OCI-LY3 (cell line): ENCODE measurements at regions not wholly inside any gene's neighbourhood (a gene's known extent, or its start where the extent isn't known, plus 50 kb on each side); places are given as distances from the start of the nearest gene placed in this dataset.

Source experiments
- H2AFZ ChIP-seq: fragments of 200-600, 300-600 bp; shearing (Covaris generic); 2 replicates; pipeline ENCODE4 v1.6.0; 2014; ENCODE audit warnings: antibody characterized with exemption, low read depth, low read length
- H3K27ac ChIP-seq: fragments of 200-600, 300-600 bp; sonication (generic); 2 replicates; pipeline ENCODE4 v1.5.1; 2014; ENCODE audit warnings: mild to moderate bottlenecking, low read length, moderate library complexity, mixed read lengths
- H3K27me3 ChIP-seq: fragments of 200-600, 300-600 bp; sonication (generic); 2 replicates; pipeline ENCODE4 v1.6.1; 2014; ENCODE audit warnings: low read depth, low read length, mixed read lengths
- H3K36me3 ChIP-seq: fragments of 200-600, 300-600 bp; sonication (generic); replicated peaks from 2 replicates; pipeline ENCODE3; 2014; ENCODE audit warnings: low read depth, low read length, mixed read lengths
- H3K4me1 ChIP-seq: fragments of 300-600, 200-600 bp; sonication (generic); 2 replicates; pipeline ENCODE4 v1.6.1; 2014; ENCODE audit warnings: low read length, mixed read lengths
- H3K4me2 ChIP-seq: fragments of 200-600, 300-600 bp; sonication (generic); 2 replicates; pipeline ENCODE4 v1.6.1; 2014; ENCODE audit warnings: low read length, mixed read lengths
- H3K4me3 ChIP-seq: fragments of 300-600, 200-600 bp; sonication (generic); 2 replicates; pipeline ENCODE4 v1.5.1; 2014; ENCODE audit warnings: antibody characterized with exemption, mild to moderate bottlenecking, low read length, moderate library complexity
- H3K79me2 ChIP-seq: fragments of 300-600, 200-600 bp; shearing (Covaris generic); 2 replicates; pipeline ENCODE4 v1.6.1; 2014; ENCODE audit warnings: mild to moderate bottlenecking, low read length, mixed read lengths
- H3K9ac ChIP-seq: fragments of 300-600, 200-600 bp; shearing (Covaris generic); 2 replicates; pipeline ENCODE4 v1.6.0; 2014; ENCODE audit warnings: mild to moderate bottlenecking, low read length, moderate library complexity
- H3K9me3 ChIP-seq: fragments of 200-600, 300-600 bp; shearing (Covaris generic); 2 replicates; pipeline ENCODE4 v1.6.1; 2014; ENCODE audit warnings: low read length, mixed read lengths; ENCODE audit not compliant: insufficient read depth
- H4K20me1 ChIP-seq: fragments of 200-600, 300-600 bp; sonication (generic); 2 replicates; pipeline ENCODE4 v1.6.1; 2016; ENCODE audit warnings: low read length, mixed read lengths; ENCODE audit not compliant: insufficient read depth
- CTCF ChIP-seq: fragments of 200-600, 300-600 bp; sonication (generic); IDR thresholded peaks from 2 replicates; pipeline ENCODE4 v1.5.1; 2014; ENCODE audit warnings: antibody characterized with exemption, low read length, low read depth
- EZH2phosphoT487 ChIP-seq: fragments of 200-600 bp; shearing (Covaris generic); IDR thresholded peaks from 2 replicates; pipeline ENCODE4 v1.6.1; 2018; ENCODE audit warnings: antibody characterized with exemption, mixed run types, low read depth

- no peaks in the 10 kb centered on the region for H3K36me3 ChIP-seq
- H3K27ac ChIP-seq, result no peak overlapping the region
- TF ChIP-seq CTCF, result no peak
- TF ChIP-seq EZH2phosphoT487, result no peak
- no peaks in the 10 kb centered on the region for H3K79me2 ChIP-seq
- no peak overlapping the region for H3K4me2 ChIP-seq
- H4K20me1 ChIP-seq, result no peaks in the 10 kb centered on the region
- peaks cover 8% of the 10 kb centered on the region; the same call in 1 of the 2 replicates for H3K27me3 ChIP-seq
- H3K4me1 ChIP-seq, result no peaks in the 10 kb centered on the region
- H2AFZ ChIP-seq, result no peak overlapping the region
- no peak overlapping the region for H3K4me3 ChIP-seq
- H3K9ac ChIP-seq, result no peak overlapping the region
- no peaks in the 10 kb centered on the region for H3K9me3 ChIP-seq
These were observed 189.0 kb upstream of the TMC3 start for GRCh38 chr15:81562986-81563385.

- Histone ChIP-seq H3K36me3 (no peaks in the 10 kb centered on the region), H3K9me3 (no peaks in the 10 kb centered on the region), H3K4me3 (no peak overlapping the region), H3K9ac (no peak overlapping the region), H3K27ac (no peak overlapping the region), H4K20me1 (no peaks in the 10 kb centered on the region), H3K4me2 (no peak overlapping the region), H3K79me2 (no peaks in the 10 kb centered on the region), H2AFZ (no peak overlapping the region), H3K4me1 (no peaks in the 10 kb centered on the region), H3K27me3 (peaks cover 15% of the 10 kb centered on the region)
- no peak for TF ChIP-seq CTCF
- TF ChIP-seq EZH2phosphoT487, result no peak
These were observed 186.4 kb upstream of the TMC3 start for GRCh38 chr15:81560405-81560804.

- H3K9me3 ChIP-seq, result no peaks in the 10 kb centered on the region
- no peak overlapping the region for H3K27ac ChIP-seq
- no peak overlapping the region for H3K4me2 ChIP-seq
- H3K79me2 ChIP-seq, result no peaks in the 10 kb centered on the region
- no peak overlapping the region for H3K4me3 ChIP-seq
- no peaks in the 10 kb centered on the region for H4K20me1 ChIP-seq
- H3K9ac ChIP-seq, result no peak overlapping the region
- no peaks in the 10 kb centered on the region for H3K4me1 ChIP-seq
- no peaks in the 10 kb centered on the region for H3K36me3 ChIP-seq
- TF ChIP-seq CTCF, result no peak
- no peak for TF ChIP-seq EZH2phosphoT487
- H2AFZ ChIP-seq, result no peak overlapping the region
- H3K27me3 ChIP-seq, result peaks cover 22% of the 10 kb centered on the region
These were observed 184.0 kb upstream of the TMC3 start for GRCh38 chr15:81558056-81558455.

GRCh38 chr15:81555346-81555745 lies 181.3 kb upstream of the TMC3 start:
- no peaks in the 10 kb centered on the region for H3K79me2 ChIP-seq
- H3K27me3 ChIP-seq, result peaks cover 24% of the 10 kb centered on the region

More at GRCh38 chr15:81555346-81555745, 181.3 kb upstream of the TMC3 start:
- no peaks in the 10 kb centered on the region for H3K4me1 ChIP-seq
- H3K9ac ChIP-seq, result no peak overlapping the region
- H4K20me1 ChIP-seq, result no peaks in the 10 kb centered on the region
- H3K4me3 ChIP-seq, result no peak overlapping the region
- no peaks in the 10 kb centered on the region for H3K36me3 ChIP-seq
- TF ChIP-seq CTCF, result no peak
- no peak overlapping the region for H3K4me2 ChIP-seq
- H2AFZ ChIP-seq, result no peak overlapping the region
- no peak overlapping the region for H3K27ac ChIP-seq
- H3K9me3 ChIP-seq, result no peaks in the 10 kb centered on the region
